ENCODE measurements at regions not wholly inside any gene's neighbourhood (a gene's known extent, or its start where the extent isn't known, plus 50 kb on each side); places are given as distances from the start of the nearest gene placed in this dataset.
"Not testable (repeated sequence)": the region's sequence is repeated elsewhere in the genome, so short reads cannot be mapped to it uniquely, and the experiment has no call there.

DNA sequence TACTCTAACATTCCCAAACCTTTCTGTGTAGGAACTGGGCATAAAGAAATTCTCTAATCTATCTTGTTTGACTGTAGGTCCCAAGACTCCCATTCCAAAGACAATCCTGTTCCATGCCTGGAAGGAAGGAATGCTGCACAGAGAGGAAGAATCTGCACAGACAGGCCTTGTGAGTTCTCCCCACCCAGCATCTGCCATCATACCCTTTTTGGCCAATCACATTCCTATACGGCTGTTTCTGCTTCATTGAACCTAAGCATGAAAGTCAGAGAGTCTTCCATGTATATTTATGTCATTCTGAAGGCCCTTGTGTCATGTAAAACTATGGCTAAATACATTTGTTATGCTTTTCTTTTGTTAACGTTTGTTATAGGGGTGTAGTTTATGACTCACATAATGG is 667.7 kb upstream of the IGFBP7 start:
- DNase-seq = no peak

DNA sequence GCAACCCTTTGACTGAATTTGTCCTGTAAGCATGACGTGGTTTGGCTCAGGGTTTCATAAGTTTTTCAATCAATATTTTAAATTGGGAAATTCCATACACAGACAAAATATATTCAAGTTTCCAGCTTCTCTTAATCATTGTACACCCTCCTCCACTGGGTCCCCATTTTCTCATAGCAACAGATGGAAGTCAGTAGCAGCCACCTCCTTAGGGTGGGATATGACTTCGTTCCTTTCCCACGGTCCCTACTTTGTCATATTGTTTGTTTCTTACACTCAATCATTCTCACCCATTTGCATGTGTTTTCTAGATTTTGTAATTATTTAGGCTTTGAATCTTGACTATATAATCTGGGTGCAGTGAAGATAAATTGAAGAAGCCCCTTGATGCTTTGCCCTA is 664.5 kb upstream of the IGFBP7 start:
- no peak for DNase-seq

DNA sequence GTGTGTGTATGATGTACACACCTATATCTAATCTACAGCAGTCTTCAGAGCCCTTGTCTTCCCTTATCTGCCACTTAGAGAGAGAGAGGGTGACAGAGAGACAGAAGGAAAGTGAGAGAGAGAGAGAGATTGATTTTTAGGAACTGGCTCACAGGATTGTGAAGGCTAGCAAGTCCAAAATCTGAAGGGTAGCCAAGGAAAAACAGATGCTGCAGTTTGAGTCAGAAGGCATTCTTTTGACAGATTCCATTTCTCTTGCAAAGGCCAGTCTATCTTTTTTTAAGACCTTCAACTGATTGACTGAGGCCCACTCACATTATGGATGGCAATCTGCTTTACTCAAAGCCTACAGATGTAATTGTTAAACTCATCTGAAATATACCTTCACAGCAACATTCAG is 664.0 kb upstream of the IGFBP7 start:
- no peak for DNase-seq

DNA sequence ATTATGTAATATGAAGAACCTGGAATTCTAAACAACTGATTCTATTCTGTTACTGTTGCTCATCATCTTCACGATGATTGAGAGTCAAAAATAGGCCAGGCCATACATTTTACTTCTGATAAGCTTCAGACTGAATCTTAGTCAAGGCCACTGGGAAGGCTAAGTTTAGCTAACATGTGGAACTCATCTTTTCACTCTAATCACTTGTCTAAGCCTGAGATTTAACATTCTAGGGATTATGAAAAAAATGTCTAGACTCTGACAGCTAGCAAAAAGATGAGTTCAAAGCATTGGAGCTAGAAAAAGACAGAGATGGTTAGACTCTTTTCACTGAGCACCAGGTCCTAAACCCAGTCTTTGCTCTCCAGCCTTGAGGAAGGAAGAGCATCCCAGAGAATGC is 656.2 kb upstream of the IGFBP7 start:
- DNase-seq = no peak

DNA sequence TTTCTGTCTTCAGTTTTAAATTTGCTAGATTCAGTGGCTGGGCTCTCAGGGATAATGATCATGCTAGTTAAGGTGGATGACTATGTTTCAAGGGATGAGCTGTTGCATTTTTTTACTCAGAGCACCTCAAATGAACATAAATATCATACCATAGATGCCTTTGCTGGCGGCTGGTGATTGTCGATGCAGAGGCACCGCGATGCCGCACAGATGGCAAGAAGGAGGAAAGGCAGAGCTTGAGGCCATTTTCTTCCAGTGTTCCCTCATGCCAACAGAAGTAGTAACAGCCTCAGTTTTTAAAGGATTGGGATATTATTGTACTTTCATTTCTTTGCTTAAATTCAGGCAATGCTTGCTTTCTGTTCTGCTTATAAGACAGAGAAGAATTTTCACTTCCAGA is 654.7 kb upstream of the IGFBP7 start:
- no peak for DNase-seq

DNA sequence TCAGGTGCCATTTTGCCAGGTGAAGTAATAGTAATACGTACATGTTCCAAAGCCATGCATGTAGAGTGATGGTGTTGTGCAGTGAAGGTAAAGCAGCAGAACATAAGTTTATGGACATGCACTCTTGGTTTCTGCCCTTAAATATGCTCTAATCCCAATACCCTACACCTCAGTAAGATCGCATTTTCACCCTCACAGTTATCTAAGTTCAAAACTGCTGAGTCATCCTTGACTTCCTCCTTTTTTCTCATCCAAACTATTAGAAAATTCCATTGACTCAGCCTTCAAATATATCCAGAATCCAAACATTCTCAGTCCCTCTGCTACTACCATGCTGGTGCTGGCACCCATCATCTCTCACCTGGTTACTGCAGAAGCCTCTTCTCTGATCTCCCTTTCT is 652.9 kb upstream of the IGFBP7 start:
- DNase-seq = no peak

DNA sequence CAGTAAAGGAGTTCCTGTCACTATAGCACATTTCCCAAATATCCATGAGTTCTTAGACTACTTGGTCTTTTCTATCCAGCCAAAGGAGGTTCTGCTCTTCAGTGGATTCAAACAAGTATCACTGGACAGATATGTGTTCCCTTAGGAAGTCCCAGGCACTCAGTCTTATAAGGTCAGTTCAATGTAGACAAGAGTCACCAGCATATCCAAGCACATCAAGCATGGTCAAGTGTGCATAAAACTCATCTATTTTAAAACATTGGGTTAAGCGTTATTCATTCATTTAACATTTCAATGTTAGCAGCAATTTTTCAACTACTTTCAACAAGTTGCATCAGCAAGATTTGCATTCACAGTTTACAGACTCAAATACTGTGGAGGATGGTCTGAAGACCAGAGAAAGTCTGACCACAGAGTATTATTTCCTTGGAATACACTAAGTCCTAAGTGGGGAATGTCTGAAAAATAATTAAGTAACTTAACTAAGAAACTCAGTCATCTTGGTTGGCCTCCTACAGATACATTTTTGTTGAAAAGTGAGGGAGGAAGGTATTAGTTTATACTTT is 630.5 kb upstream of the IGFBP7 start:
- no peak for DNase-seq

DNA sequence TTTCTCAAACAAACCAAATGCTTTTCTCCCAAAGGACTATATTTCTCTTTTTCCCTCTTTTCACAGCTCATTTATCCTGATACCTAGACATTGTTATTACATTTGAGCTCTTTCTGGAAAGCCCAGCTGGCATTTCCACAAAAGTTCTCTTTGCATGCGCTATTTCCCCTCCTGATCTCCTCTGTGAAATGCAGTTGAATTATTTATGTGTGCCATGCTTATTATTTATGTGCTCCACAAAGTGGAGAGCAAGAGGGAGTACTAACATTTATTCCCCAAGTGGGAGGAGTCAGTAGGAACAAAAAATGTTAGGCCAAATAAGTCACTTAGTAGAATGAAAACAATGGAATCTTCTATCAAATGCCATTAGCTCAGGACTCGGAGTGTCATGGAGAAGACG is 626.6 kb upstream of the IGFBP7 start:
- no peak for DNase-seq

DNA sequence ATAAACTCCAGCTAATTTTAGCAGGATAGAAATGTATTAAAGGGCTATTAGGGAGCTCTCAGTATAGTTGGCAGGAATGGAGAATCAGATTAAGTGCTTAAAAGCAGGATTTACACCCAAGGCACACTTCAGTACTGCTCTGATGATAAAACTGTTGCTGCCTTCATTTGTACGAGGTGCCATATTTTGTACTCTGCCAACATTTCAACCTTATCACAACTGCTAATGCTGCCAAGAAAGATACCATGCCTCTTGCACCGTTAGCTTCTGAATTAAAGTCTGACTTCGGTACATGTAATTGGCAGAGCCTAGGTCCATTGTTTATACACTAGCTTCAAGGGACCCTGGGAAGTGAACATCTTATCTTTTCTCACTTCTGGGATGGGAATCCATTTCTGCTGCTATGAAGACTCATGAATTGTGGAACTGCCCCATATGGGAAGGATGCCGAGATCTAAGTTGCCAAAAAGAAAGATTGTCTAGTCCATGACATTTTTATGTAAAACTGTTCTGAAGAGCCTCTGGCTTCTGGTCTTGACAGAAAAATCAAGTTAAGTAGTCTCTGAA is 624.0 kb upstream of the IGFBP7 start:
- DNase-seq = no peak

DNA sequence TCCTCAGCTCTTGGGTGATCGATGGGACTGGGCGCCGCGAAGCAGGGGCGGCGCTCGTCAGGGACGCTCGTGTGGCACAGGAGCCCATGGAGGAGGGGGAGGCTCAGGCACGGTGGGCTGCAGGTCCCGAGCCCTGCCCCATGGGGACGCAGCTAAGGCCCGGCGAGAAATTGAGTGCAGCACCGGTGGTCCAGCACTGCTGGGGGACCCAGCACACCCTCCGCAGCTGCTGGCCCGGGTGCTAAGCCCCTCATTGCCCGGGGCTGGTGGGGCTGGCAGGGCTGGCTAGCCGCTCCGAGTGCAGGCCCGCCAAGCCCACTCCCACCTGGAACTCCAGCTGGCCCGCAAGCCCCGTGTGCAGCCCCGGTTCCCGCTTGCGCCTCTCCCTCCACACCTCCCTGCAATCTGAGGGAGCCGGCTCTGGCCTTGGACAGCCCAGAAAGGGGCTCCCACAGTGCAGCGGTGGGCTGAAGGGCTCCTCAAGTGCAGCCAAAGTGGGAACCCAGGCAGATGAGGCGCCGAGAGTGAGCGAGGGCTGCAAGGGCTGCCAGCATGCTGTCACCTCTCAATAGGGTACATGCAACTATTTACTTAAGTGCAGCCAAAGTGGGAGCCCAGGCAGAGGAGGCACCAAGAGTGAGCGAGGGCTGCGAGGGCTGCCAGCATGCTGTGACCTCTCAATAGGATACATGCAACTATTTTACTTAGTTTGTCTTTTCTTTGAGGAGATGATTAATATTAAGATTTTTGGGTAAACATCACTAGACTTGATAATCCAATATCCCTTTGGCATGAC is 619.8 kb upstream of the IGFBP7 start:
- not testable (repeated sequence) for DNase-seq

DNA sequence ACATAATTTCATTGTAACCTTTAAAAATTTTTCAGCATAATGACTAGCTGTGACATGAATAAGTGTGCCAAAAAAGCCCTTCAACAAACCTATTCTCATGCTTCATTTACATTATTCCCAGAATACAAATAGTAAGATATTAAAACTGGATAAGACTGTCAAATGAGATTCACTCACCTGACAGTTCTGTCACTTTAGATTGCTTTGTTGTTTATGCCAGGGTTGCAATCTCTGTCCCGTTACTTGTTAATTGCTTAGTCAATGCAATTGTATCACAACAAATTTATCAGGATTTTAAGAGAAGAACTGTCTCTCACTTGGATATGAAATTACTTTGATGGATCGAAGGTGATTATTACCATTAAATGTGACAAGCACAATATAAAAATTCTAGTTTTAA is 616.0 kb upstream of the IGFBP7 start:
- DNase-seq = no peak

DNA sequence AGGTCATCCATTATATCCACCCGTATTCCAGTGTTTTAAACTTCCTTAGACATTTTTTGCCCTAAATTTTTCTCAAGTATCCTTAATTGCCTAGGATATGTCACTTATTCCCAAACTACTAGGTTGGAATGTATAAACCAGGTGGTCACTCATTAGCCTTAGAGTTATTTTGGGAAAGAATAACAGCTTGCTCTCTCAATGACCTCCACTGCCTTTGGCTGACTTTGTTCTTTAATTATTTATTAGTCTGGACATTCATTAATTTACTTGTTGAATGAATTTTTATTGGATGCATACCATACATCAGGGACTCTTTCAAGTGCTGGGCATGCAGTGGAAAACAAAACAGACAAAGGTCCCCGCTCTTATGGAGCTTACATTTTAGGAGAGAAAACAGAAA is 609.3 kb upstream of the IGFBP7 start:
- DNase-seq = no peak

DNA sequence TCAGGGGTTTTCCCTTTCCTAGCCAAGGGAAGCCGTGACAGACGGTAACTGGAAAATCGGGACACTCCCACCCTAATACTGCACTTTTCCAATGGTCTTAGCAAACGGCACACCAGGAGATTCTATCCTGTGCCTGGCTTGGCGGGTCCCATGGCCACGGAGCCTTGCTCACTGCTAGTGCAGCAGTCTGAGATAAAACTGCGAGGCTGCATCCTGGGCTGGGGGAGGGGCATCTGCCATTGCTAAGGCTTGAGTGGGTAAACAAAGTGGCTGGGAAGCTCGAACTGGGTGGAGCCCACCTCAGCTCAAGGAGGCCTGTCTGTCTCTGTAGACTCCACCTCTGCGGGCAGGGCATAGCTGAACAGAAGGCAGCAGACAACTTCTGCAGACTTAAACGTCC is 604.1 kb upstream of the IGFBP7 start:
- not testable (repeated sequence) for DNase-seq

DNA sequence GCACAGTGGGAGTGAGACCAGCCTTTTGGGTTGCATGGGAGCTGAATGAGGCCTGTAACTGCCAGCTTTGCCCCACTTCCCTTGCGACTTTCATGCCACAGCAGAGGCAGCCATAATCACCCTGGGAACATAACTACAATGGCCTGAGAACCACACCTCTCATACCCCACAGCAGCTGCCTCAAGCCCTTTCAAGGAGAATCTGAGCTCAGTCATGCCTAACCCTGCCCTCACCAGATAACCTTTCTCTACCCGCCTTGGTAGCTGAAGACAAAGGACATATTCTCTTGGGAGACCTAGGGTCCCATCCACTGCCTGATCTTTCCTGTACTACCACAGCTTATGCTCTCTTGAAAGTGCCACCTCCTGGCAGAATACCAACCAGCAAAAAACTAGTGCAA is 599.9 kb upstream of the IGFBP7 start:
- no peak for DNase-seq

DNA sequence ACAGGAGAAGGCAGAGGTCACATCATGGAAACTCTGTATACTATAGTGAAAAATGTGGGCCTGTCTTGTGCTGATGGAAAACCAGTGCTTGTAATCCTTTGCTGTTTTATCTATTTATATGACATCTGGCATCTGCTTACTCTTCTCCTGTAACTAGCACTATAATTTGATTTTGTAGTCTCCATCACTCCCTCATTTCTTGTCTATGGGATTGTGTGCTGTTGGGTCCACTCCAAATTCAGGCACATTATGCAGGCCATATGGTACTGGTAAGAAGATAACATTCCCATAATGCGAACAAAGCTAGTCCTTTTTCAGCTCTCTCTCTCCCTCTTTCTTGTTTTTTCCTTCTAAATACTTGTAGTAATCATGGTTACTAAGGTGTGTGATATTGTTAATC is 581.2 kb upstream of the IGFBP7 start:
- DNase-seq = no peak

DNA sequence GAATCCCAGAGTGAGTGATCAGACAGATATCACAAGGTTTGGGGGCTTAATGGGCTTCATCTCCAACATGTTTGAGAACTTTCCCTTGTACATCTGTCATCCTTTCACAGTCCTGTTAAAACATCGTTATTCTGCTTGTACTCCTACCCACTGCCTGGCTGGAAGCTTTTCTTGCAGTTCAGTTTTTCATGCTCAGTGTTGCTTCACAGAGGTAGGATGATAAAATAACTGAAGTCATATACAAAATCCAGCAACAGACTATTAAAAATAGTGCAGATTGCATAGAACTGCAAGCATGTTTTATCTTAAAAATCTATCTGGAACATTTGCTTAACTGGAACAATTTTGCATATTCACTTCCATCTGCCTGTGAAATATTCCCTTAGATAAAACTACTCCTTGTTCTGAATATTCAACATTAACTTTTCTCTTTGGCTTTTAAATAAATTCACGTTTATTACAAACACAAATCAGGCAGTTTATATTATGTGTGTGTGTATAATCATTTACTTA is 579.6 kb upstream of the IGFBP7 start:
- no peak for DNase-seq

DNA sequence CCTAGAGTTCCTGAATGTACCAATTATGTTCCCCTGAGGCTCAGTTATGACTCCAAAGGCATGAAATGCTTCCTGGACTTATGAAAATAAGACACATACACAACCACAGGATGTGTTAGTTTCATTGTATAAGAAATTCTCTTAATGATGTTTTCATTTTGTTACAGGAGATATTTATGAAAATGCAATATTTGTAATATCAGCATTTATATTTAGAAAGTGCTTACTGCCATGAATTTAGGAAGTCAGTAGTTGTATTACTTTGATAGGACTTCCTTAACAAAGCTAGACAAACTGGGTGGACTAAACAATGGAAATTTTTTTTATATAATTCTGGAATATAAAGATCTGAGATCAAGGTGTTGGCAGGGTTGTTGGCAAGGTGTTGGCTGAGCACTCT is 572.1 kb upstream of the IGFBP7 start:
- no peak for DNase-seq

DNA sequence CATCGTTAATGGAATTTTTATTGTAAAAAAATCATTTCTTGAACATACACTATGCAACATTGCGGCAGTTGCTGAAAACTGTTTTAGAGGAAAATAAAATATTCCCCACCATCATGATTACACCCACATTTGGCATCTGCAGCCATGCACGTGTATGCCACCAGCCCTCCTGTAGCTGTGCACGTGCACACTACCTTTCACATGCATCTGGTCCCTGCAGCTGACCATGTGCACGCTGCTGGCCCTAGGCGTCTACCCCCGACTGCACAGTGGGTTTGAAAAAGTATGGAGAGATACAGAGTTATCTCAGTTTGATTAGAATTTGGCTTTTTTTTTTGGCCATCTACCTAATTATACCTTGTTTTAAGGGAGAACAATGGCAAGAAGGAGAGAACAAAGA is 569.8 kb upstream of the IGFBP7 start:
- DNase-seq = no peak

DNA sequence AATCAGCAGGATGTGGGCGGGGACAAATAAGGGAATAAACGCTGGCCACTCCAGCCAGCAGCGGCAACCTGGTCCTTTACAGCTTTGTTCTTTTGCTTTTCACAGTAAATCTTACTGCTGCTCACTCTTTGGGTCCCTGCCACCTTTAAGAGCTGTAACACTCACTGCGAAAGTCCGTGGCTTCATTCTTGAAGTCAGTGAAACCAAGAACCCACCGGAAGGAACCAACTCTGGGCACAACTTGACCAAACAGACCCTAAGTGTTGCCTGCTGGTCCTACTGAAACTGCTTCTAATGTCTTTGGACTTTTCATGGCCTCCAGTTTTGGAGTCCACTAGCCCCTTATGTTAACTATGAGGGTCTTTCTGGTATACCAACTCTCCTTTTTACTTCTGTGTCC is 566.2 kb upstream of the IGFBP7 start:
- DNase-seq = no peak

DNA sequence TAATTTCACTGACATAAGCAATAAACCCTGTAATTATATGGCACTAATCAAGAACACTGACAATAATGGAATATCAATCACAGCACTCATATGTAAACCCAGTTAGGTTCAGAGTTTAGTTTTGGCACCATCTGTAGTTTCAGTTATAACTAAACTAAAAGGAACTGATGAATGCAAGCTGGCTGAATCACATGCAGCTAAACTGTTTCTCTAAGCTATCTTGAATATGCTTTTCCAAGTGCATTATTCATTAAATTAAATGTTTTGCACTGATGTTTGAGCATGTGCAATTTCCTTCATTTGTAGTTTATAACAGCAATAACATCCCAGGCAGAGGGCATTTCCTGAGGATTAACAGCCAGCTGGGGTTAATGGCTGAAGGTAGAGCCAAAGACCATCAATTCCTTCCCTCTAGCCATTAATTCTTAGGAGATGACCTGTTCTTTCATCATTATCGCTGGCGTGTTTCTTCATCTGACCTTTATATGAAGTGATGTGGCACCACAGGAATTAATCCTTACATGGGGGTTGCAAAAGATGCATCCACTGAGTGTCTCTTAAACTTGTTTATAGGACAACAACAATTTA is 562.8 kb upstream of the IGFBP7 start:
- no peak for DNase-seq

DNA sequence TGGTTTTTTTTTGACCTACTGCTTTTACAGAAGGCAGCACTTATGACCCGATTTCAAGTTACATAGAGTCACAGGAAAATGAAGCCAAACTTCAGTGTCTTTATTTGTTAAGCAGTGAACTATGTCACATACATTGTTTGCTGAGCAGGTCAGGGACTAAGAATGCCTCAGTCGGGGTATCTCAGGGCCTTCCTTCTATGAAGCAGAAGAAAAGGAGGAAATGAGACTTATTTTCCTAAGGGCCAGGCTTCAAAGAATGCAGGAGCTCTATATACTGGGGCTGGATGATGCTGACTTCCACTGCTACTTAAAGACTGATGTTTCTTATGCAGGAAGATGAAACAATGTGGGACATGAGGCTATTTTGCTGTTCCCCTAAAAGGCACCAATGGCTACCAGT is 558.4 kb upstream of the IGFBP7 start:
- DNase-seq = no peak

DNA sequence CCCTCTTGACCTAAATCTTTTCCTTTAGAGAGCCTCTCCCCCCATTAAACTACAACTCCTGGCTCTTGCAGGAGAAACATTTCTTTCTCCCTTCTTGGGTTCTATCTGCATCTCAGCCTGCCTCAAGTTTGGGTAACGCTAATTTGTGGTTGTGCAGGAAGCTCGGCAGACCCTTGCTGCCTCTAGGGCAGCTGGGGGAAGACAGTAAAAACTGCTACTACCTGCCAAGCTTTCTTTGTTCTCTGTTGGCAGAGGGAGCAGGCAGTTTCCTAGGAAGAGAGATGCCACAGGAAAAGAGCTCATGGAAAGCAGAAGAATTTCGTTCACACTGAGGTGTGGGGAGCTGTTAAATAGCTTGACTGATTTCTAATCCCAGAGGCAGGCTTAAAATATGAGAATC is 555.6 kb upstream of the IGFBP7 start:
- no peak for DNase-seq

DNA sequence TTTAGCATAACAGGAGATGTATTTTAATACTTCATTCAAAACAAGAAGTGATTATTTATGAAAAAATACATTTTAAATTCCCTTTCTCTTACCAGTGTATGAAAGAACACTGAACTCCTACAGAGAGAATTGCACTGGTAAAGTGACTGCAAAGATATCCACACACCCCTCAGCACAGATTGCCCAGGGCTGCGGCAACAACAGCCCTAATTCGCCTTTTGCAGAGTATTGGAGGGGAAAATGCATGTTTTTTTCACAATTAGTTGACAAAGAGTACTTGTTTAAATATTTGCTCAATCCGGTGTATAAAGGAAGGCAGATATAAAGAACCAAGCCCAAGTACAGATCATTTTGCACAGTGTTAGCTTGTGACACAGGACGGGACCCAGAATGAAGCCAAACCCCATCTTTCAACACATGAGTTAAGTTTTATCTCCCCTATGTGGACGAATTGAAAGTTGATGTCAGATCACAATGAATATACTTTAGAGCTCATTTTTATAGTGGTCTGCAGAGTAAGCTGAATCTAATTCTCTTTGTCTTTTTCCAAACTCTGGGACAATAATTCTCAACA is 551.4 kb upstream of the IGFBP7 start:
- DNase-seq = no peak

DNA sequence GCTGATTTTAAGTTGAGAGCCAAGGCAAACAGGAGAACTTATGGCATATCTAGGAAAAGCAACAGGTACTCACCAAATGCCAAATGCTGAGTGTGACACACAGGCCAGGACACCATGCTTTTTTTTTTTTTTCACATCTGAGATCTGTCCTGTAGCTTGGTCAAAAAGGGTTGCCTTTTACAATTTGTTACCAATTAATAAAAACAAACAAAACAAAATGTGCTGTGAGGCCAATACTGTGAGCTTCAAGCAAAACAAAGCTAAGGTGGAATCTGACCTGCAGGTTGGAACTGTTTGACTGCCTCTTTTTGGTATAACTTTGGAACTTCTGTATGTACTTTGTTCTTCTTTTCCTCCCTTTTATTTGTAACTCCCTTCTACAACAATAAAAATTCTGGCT is 548.5 kb upstream of the IGFBP7 start:
- DNase-seq = no peak
